WTC11 (cell line): ENCODE measurements at regions not wholly inside any gene's neighbourhood (a gene's known extent, or its start where the extent isn't known, plus 50 kb on each side); places are given as distances from the start of the nearest gene placed in this dataset.

Experiments
- ATAC-seq: fragments of 200-7000 bp; cut with Tn5 transposase; 2 replicates; pipeline ENCODE4 v1.10.0; 2021; ENCODE audit warnings: mild to moderate bottlenecking, moderate library complexity
- CTCF ChIA-PET: fragments of 300-600 bp; sonication (Branson Sonifier 250); formaldehyde crosslinking; loops from one replicate; lab custom pipeline; 2021; ENCODE audit warnings: antibody characterized with exemption; lab: Charles Lee
- POLR2A ChIA-PET: fragments of 350-600 bp; sonication (Branson Sonifier 250); formaldehyde crosslinking; loops from one replicate; lab custom pipeline; 2021; ENCODE audit warnings: antibody characterized with exemption; lab: Charles Lee
- DNase-seq: peaks from one replicate; pipeline ENCODE4 v3.0.0; 2021; ENCODE audit warnings: low spot score
- H3K27ac Mint-ChIP-seq: 2 replicates; pipeline ENCODE4 v1.8.0; 2021; ENCODE audit warnings: mixed read lengths
- H3K27me3 Mint-ChIP-seq: 2 replicates; pipeline ENCODE4 v1.8.0; 2021; ENCODE audit warnings: low read depth, mild to moderate bottlenecking, moderate library complexity, mixed read lengths
- H3K36me3 Mint-ChIP-seq: 2 replicates; pipeline ENCODE4 v1.8.0; 2021; ENCODE audit warnings: mixed read lengths
- H3K4me1 Mint-ChIP-seq: 2 replicates; pipeline ENCODE4 v1.8.0; 2022; ENCODE audit warnings: mixed read lengths
- H3K4me3 Mint-ChIP-seq: 2 replicates; pipeline ENCODE4 v1.8.0; 2021; ENCODE audit warnings: mild to moderate bottlenecking, moderate library complexity, mixed read lengths
- H3K9me3 Mint-ChIP-seq: 2 replicates; pipeline ENCODE4 v1.8.0; 2021; ENCODE audit warnings: mixed read lengths
- CBFB ChIP-seq: sonication (generic); formaldehyde crosslinking; IDR thresholded peaks from 2 replicates; pipeline ENCODE4 v1.8.1; 2022; ENCODE audit warnings: mild to moderate bottlenecking, low read depth, missing genetic modification reagents
- FOXK1 ChIP-seq: sonication (generic); formaldehyde crosslinking; IDR thresholded peaks from 2 replicates; pipeline ENCODE4 v1.8.0; 2022; ENCODE audit warnings: mild to moderate bottlenecking, moderate library complexity, missing genetic modification reagents
- GTF2I ChIP-seq: fragments of 250-450 bp; sonication (Bioruptor Pico); conservative IDR thresholded peaks from 2 replicates; pipeline ENCODE4 v1.4.0; 2021; ENCODE audit warnings: mild to moderate bottlenecking
- HMGA2 ChIP-seq: fragments of 250-450 bp; sonication (Bioruptor Pico); IDR thresholded peaks from 2 replicates; pipeline ENCODE4 v1.4.0; 2021; ENCODE audit warnings: mild to moderate bottlenecking, moderate library complexity
- JAZF1 ChIP-seq: fragments of 250-450 bp; sonication (Bioruptor Pico); IDR thresholded peaks from 2 replicates; pipeline ENCODE4 v1.9.0; 2021; ENCODE audit warnings: moderate library complexity, mild to moderate bottlenecking, inconsistent platforms
- KAT7 ChIP-seq: sonication (generic); formaldehyde crosslinking; IDR thresholded peaks from 2 replicates; pipeline ENCODE4 v1.8.1; 2023; ENCODE audit warnings: missing genetic modification reagents, mild to moderate bottlenecking, borderline replicate concordance
- MYBL2 ChIP-seq: sonication (generic); formaldehyde crosslinking; IDR thresholded peaks from 2 replicates; pipeline ENCODE4 v1.8.1; 2023; ENCODE audit warnings: mild to moderate bottlenecking, moderate library complexity, missing genetic modification reagents
- NR2C2 ChIP-seq: sonication (generic); formaldehyde crosslinking; IDR thresholded peaks from 2 replicates; pipeline ENCODE4 v1.8.0; 2022; ENCODE audit warnings: mild to moderate bottlenecking, missing genetic modification reagents
- NR3C1 ChIP-seq: sonication (generic); formaldehyde crosslinking; conservative IDR thresholded peaks from 2 replicates; pipeline ENCODE4 v1.8.1; 2023; ENCODE audit warnings: low read depth, mild to moderate bottlenecking, missing genetic modification reagents
- SOX15 ChIP-seq: fragments of 250-450 bp; sonication (Bioruptor Pico); IDR thresholded peaks from 2 replicates; pipeline ENCODE4 v1.9.0; 2021; ENCODE audit warnings: mild to moderate bottlenecking
- TCF7 ChIP-seq: sonication (generic); formaldehyde crosslinking; IDR thresholded peaks from 2 replicates; pipeline ENCODE4 v1.8.0; 2022; ENCODE audit warnings: mild to moderate bottlenecking, low read depth, missing genetic modification reagents, moderate library complexity
- ZNF232 ChIP-seq: sonication (generic); formaldehyde crosslinking; IDR thresholded peaks from 2 replicates; pipeline ENCODE4 v1.8.0; 2022; ENCODE audit warnings: mild to moderate bottlenecking, missing genetic modification reagents
- TF ChIP-seq, protein P1 (sequence below): sonication (generic); formaldehyde crosslinking; IDR thresholded peaks from 2 replicates; pipeline ENCODE4 v1.8.0; 2023; ENCODE audit warnings: mild to moderate bottlenecking, missing genetic modification reagents
- TF ChIP-seq, protein P2 (sequence below): sonication (generic); formaldehyde crosslinking; IDR thresholded peaks from 2 replicates; pipeline ENCODE4 v1.8.1; 2022; ENCODE audit warnings: mild to moderate bottlenecking, missing genetic modification reagents, moderate library complexity, borderline replicate concordance
- TF ChIP-seq, protein P3 (sequence below): sonication (generic); formaldehyde crosslinking; IDR thresholded peaks from 2 replicates; pipeline ENCODE4 v1.8.1; 2022; ENCODE audit warnings: low read depth, missing genetic modification reagents, borderline replicate concordance
- TF ChIP-seq, protein P4 (sequence below): sonication (generic); formaldehyde crosslinking; IDR thresholded peaks from 2 replicates; pipeline ENCODE4 v1.8.1; 2022; ENCODE audit warnings: mild to moderate bottlenecking, moderate library complexity, missing genetic modification reagents
- TF ChIP-seq, protein P5 (sequence below): sonication (generic); formaldehyde crosslinking; IDR thresholded peaks from 2 replicates; pipeline ENCODE4 v1.8.0; 2022; ENCODE audit warnings: missing genetic modification reagents
- TF ChIP-seq, protein P6 (sequence below): fragments of 250-450 bp; sonication (Bioruptor Pico); IDR thresholded peaks from 2 replicates; pipeline ENCODE4 v1.8.0; 2021; ENCODE audit warnings: mild to moderate bottlenecking
- TF ChIP-seq, protein P7 (sequence below): sonication (generic); formaldehyde crosslinking; IDR thresholded peaks from 2 replicates; pipeline ENCODE4 v1.8.1; 2023; ENCODE audit warnings: mild to moderate bottlenecking, missing genetic modification reagents

DNA sequence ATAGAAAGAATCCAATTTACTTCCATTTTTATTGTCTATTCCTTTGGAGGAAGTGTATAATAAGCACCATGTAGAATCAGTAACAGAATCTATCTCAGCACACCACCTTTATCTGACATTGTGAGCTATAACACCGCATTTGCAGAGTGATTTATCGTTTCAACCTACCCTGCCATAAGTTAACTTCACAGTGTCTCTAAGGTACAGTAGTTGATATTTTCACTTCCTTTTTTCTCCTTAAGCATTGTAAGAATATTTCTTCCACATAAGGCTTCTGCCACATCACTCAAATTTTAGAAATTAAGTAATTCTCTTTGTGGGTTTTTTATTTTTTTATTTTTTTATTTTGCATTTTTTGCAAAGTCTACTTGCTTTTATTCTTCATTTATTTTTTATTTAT, 107.1 kb downstream of the TMX3 start (continued):
- TF ChIP-seq NR3C1 (CRISPR knock-in tag): no peak
- no peak for TF ChIP-seq SOX15 (CRISPR knock-in tag)
- no peak for TF ChIP-seq MYBL2 (CRISPR knock-in tag)
- TF ChIP-seq CBFB (CRISPR knock-in tag): no peak
- TF ChIP-seq, all 79 proteins: peak for 0

DNA sequence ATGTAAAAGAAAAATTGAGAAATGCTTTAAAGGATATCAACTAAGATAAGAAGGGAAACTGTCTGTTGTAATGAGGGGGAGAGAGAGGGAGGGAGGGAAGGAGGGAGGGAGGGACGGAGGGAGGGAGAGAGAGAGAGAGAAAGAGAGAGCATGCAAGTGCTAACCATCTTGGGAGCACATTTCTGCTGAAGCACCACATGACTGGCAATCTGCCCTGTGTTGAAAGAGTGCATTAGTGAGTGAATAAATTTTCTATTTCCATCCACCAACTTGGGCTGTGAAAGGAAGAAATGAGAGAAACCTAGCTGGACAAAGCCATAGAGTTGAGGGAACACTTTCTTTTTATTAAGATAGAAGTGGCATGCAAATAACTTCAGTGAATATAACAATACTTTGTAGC, 110.7 kb downstream of the TMX3 start:
- no peaks in the 10 kb centered on the region; the same call in 1 of the 2 replicates for H3K4me1 Mint-ChIP-seq
- 0 out of 2 replicates have a peak, but pooled peaks cover 8% of the 10 kb centered on the region for H3K9me3 Mint-ChIP-seq
- H3K27me3 Mint-ChIP-seq: no peaks in the 10 kb centered on the region
- H3K27ac Mint-ChIP-seq: no peak overlapping the region
- TF ChIP-seq, protein P1, sequence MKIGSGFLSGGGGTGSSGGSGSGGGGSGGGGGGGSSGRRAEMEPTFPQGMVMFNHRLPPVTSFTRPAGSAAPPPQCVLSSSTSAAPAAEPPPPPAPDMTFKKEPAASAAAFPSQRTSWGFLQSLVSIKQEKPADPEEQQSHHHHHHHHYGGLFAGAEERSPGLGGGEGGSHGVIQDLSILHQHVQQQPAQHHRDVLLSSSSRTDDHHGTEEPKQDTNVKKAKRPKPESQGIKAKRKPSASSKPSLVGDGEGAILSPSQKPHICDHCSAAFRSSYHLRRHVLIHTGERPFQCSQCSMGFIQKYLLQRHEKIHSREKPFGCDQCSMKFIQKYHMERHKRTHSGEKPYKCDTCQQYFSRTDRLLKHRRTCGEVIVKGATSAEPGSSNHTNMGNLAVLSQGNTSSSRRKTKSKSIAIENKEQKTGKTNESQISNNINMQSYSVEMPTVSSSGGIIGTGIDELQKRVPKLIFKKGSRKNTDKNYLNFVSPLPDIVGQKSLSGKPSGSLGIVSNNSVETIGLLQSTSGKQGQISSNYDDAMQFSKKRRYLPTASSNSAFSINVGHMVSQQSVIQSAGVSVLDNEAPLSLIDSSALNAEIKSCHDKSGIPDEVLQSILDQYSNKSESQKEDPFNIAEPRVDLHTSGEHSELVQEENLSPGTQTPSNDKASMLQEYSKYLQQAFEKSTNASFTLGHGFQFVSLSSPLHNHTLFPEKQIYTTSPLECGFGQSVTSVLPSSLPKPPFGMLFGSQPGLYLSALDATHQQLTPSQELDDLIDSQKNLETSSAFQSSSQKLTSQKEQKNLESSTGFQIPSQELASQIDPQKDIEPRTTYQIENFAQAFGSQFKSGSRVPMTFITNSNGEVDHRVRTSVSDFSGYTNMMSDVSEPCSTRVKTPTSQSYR (CRISPR knock-in tag): no peak
- no peak for TF ChIP-seq TCF7 (CRISPR knock-in tag)
- no peak for TF ChIP-seq HMGA2
- TF ChIP-seq FOXK1 (CRISPR knock-in tag): no peak
- no peak for TF ChIP-seq ZNF232 (CRISPR knock-in tag)
- TF ChIP-seq, protein P2, sequence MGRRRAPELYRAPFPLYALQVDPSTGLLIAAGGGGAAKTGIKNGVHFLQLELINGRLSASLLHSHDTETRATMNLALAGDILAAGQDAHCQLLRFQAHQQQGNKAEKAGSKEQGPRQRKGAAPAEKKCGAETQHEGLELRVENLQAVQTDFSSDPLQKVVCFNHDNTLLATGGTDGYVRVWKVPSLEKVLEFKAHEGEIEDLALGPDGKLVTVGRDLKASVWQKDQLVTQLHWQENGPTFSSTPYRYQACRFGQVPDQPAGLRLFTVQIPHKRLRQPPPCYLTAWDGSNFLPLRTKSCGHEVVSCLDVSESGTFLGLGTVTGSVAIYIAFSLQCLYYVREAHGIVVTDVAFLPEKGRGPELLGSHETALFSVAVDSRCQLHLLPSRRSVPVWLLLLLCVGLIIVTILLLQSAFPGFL (CRISPR knock-in tag): no peak
- no peak for TF ChIP-seq KAT7 (CRISPR knock-in tag)
- ChIA-PET CTCF (no interaction called here), POLR2A (no interaction called here)
- H3K4me3 Mint-ChIP-seq: no peak overlapping the region
- ATAC-seq (no peak), DNase-seq (no peak)
- H3K36me3 Mint-ChIP-seq: no peaks in the 10 kb centered on the region

DNA sequence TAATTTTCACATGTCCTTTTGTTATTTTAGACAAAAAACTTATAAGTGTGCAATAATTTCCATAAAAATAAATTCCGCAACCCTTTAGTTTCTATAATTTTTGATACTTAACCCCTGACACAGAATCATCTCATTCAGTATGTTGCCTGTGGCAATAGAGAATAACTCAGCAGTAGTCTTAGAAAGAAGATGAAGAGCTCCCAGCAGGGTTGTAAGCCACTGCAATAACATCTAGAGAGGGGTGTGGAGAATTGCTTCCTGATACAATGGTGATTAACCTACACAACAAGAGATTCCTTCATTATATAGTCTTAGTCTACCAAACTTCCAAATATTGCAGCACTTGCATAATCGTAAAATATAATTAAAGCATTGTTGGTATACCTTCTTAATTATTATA, 118.9 kb downstream of the TMX3 start:
- no peak overlapping the region for H3K4me3 Mint-ChIP-seq
- H3K27ac Mint-ChIP-seq: no peak overlapping the region
- no peaks in the 10 kb centered on the region for H3K9me3 Mint-ChIP-seq
- ChIA-PET POLR2A (no interaction called here), CTCF (no interaction called here)
- peaks cover 3% of the 10 kb centered on the region for H3K4me1 Mint-ChIP-seq
- no peaks in the 10 kb centered on the region; the same call in 1 of the 2 replicates for H3K27me3 Mint-ChIP-seq
- DNase-seq (no peak), ATAC-seq (no peak)
- no peaks in the 10 kb centered on the region for H3K36me3 Mint-ChIP-seq
- TF ChIP-seq, protein P3, sequence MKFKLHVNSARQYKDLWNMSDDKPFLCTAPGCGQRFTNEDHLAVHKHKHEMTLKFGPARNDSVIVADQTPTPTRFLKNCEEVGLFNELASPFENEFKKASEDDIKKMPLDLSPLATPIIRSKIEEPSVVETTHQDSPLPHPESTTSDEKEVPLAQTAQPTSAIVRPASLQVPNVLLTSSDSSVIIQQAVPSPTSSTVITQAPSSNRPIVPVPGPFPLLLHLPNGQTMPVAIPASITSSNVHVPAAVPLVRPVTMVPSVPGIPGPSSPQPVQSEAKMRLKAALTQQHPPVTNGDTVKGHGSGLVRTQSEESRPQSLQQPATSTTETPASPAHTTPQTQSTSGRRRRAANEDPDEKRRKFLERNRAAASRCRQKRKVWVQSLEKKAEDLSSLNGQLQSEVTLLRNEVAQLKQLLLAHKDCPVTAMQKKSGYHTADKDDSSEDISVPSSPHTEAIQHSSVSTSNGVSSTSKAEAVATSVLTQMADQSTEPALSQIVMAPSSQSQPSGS: no peak
- no peak for TF ChIP-seq JAZF1 (CRISPR knock-in tag)
- TF ChIP-seq, protein P4, sequence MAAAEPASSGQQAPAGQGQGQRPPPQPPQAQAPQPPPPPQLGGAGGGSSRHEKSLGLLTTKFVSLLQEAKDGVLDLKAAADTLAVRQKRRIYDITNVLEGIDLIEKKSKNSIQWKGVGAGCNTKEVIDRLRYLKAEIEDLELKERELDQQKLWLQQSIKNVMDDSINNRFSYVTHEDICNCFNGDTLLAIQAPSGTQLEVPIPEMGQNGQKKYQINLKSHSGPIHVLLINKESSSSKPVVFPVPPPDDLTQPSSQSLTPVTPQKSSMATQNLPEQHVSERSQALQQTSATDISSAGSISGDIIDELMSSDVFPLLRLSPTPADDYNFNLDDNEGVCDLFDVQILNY (CRISPR knock-in tag): no peak
- TF ChIP-seq, protein P5, sequence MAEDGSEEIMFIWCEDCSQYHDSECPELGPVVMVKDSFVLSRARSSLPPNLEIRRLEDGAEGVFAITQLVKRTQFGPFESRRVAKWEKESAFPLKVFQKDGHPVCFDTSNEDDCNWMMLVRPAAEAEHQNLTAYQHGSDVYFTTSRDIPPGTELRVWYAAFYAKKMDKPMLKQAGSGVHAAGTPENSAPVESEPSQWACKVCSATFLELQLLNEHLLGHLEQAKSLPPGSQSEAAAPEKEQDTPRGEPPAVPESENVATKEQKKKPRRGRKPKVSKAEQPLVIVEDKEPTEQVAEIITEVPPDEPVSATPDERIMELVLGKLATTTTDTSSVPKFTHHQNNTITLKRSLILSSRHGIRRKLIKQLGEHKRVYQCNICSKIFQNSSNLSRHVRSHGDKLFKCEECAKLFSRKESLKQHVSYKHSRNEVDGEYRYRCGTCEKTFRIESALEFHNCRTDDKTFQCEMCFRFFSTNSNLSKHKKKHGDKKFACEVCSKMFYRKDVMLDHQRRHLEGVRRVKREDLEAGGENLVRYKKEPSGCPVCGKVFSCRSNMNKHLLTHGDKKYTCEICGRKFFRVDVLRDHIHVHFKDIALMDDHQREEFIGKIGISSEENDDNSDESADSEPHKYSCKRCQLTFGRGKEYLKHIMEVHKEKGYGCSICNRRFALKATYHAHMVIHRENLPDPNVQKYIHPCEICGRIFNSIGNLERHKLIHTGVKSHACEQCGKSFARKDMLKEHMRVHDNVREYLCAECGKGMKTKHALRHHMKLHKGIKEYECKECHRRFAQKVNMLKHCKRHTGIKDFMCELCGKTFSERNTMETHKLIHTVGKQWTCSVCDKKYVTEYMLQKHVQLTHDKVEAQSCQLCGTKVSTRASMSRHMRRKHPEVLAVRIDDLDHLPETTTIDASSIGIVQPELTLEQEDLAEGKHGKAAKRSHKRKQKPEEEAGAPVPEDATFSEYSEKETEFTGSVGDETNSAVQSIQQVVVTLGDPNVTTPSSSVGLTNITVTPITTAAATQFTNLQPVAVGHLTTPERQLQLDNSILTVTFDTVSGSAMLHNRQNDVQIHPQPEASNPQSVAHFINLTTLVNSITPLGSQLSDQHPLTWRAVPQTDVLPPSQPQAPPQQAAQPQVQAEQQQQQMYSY (CRISPR knock-in tag): no peak
- TF ChIP-seq NR2C2 (CRISPR knock-in tag): no peak
- TF ChIP-seq, protein P6, sequence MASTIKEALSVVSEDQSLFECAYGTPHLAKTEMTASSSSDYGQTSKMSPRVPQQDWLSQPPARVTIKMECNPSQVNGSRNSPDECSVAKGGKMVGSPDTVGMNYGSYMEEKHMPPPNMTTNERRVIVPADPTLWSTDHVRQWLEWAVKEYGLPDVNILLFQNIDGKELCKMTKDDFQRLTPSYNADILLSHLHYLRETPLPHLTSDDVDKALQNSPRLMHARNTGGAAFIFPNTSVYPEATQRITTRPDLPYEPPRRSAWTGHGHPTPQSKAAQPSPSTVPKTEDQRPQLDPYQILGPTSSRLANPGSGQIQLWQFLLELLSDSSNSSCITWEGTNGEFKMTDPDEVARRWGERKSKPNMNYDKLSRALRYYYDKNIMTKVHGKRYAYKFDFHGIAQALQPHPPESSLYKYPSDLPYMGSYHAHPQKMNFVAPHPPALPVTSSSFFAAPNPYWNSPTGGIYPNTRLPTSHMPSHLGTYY (CRISPR knock-in tag): no peak
- TF ChIP-seq GTF2I (CRISPR knock-in tag): no peak
- TF ChIP-seq, protein P7, sequence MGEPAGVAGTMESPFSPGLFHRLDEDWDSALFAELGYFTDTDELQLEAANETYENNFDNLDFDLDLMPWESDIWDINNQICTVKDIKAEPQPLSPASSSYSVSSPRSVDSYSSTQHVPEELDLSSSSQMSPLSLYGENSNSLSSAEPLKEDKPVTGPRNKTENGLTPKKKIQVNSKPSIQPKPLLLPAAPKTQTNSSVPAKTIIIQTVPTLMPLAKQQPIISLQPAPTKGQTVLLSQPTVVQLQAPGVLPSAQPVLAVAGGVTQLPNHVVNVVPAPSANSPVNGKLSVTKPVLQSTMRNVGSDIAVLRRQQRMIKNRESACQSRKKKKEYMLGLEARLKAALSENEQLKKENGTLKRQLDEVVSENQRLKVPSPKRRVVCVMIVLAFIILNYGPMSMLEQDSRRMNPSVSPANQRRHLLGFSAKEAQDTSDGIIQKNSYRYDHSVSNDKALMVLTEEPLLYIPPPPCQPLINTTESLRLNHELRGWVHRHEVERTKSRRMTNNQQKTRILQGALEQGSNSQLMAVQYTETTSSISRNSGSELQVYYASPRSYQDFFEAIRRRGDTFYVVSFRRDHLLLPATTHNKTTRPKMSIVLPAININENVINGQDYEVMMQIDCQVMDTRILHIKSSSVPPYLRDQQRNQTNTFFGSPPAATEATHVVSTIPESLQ (CRISPR knock-in tag): no peak
